Embryonic facial prominence (tissue), 1 donor: ENCODE measurements at regions not wholly inside any gene's neighbourhood (a gene's known extent, or its start where the extent isn't known, plus 50 kb on each side); places are given as distances from the start of the nearest gene placed in this dataset.
"Not testable (repeated sequence)": the region's sequence is repeated elsewhere in the genome, so short reads cannot be mapped to it uniquely, and the experiment has no call there.

Experiments used
- DNase-seq: peaks from one replicate; pipeline ENCODE4 v3.0.0-alpha.2; 2016; ENCODE audit errors: extremely low spot score

GRCh38 chr5:97544240-97544639, 361.2 kb upstream of the RIOK2 start:
- DNase-seq: no peak

GRCh38 chr5:97544678-97545077, 361.6 kb upstream of the RIOK2 start:
- DNase-seq: no peak

GRCh38 chr5:97545446-97545845, 362.4 kb upstream of the RIOK2 start:
- no peak for DNase-seq

GRCh38 chr5:97545886-97546535, 363.0 kb upstream of the RIOK2 start:
- no peak for DNase-seq

- DNase-seq: no peak
These were observed 364.4 kb upstream of the RIOK2 start for GRCh38 chr5:97547430-97547829.

GRCh38 chr5:97547999-97548738, 365.1 kb upstream of the RIOK2 start:
- DNase-seq: no peak

GRCh38 chr5:97548739-97549080, 365.7 kb upstream of the RIOK2 start:
- no peak for DNase-seq

GRCh38 chr5:97549496-97549895, 366.4 kb upstream of the RIOK2 start:
- no peak for DNase-seq

GRCh38 chr5:97550164-97550563, 367.1 kb upstream of the RIOK2 start:
- no peak for DNase-seq

- DNase-seq: no peak
These were observed 367.8 kb upstream of the RIOK2 start for GRCh38 chr5:97550818-97551217.

- no peak for DNase-seq
These were observed 370.8 kb upstream of the RIOK2 start for GRCh38 chr5:97553604-97554452.

- DNase-seq: no peak
These were observed 372.1 kb upstream of the RIOK2 start for GRCh38 chr5:97554977-97555643.

- no peak for DNase-seq
These were observed 372.6 kb upstream of the RIOK2 start for GRCh38 chr5:97555644-97555981.

- no peak for DNase-seq
These were observed 377.0 kb upstream of the RIOK2 start for GRCh38 chr5:97559827-97560598.

- no peak for DNase-seq
These were observed 377.5 kb upstream of the RIOK2 start for GRCh38 chr5:97560599-97560993.

GRCh38 chr5:97563050-97563657, 380.1 kb upstream of the RIOK2 start:
- no peak for DNase-seq

GRCh38 chr5:97568382-97568781, 385.3 kb upstream of the RIOK2 start:
- DNase-seq: no peak

- DNase-seq: no peak
These were observed 387.2 kb upstream of the RIOK2 start for GRCh38 chr5:97570242-97570641.

GRCh38 chr5:97575322-97575721, 392.3 kb upstream of the RIOK2 start:
- DNase-seq: no peak

GRCh38 chr5:97576956-97577355, 393.9 kb upstream of the RIOK2 start:
- DNase-seq: no peak

GRCh38 chr5:97579977-97580376, 396.9 kb upstream of the RIOK2 start:
- not testable (repeated sequence) for DNase-seq
